PC-3 (cell line): ENCODE measurements at regions not wholly inside any gene's neighbourhood (a gene's known extent, or its start where the extent isn't known, plus 50 kb on each side); places are given as distances from the start of the nearest gene placed in this dataset.

Experiments used
- ATAC-seq: fragments of 200-7000 bp; cut with Tn5 transposase; 2 replicates; pipeline ENCODE4 v1.9.1; 2020; ENCODE audit warnings: mild to moderate bottlenecking, moderate library complexity
- BruUV-seq: library from RNA; stranded (reverse); fragments of 400-500 nt; replicated peaks from 2 replicates; lab custom pipeline; 2021; lab: Mats Ljungman, UMichigan
- CTCF ChIA-PET: fragments of 300-600 bp; sonication (Branson Sonifier 250); formaldehyde crosslinking; loops from one replicate; lab custom pipeline; 2022; ENCODE audit warnings: antibody characterized with exemption; lab: Charles Lee
- POLR2A ChIA-PET: fragments of 300-600 bp; sonication (Branson Sonifier 250); formaldehyde crosslinking; loops from one replicate; lab custom pipeline; 2022; ENCODE audit warnings: antibody characterized with exemption; ENCODE audit not compliant: unreplicated experiment; lab: Charles Lee
- DNase-seq: peaks from one replicate; pipeline ENCODE4 v3.0.0-alpha.2; 2015
- H2AFZ ChIP-seq: fragments of 300-600 bp; sonication (generic); 2 replicates; pipeline ENCODE4 v1.6.0; 2016; ENCODE audit warnings: antibody characterized with exemption, low read length
- H3F3A ChIP-seq: fragments of 300-600 bp; sonication (generic); one replicate; pipeline ENCODE4 v1.6.0; 2017; ENCODE audit warnings: antibody characterized with exemption, low read length, control low read depth, mild to moderate bottlenecking; ENCODE audit not compliant: unreplicated experiment
- H3K27ac ChIP-seq: fragments of 300-600 bp; sonication (generic); 2 replicates; pipeline ENCODE4 v1.5.1; 2016; ENCODE audit warnings: mild to moderate bottlenecking, low read length
- H3K27me3 ChIP-seq: fragments of 300-600 bp; sonication (generic); 2 replicates; pipeline ENCODE4 v1.6.1; 2016; ENCODE audit warnings: low read length, mixed read lengths
- H3K36me3 ChIP-seq: fragments of 300-600 bp; sonication (generic); 2 replicates; pipeline ENCODE4 v1.6.1; 2016; ENCODE audit warnings: low read depth, mixed run types, low read length, mixed read lengths
- H3K4me1 ChIP-seq: fragments of 300-600 bp; sonication (generic); 2 replicates; pipeline ENCODE4 v1.5.1; 2016; ENCODE audit warnings: low read length; ENCODE audit not compliant: insufficient read depth
- H3K4me2 ChIP-seq: fragments of 300-600 bp; sonication (generic); 2 replicates; pipeline ENCODE4 v1.6.0; 2016; ENCODE audit warnings: low read length
- H3K4me3 ChIP-seq: fragments of 300-600 bp; sonication (generic); 2 replicates; pipeline ENCODE4 v1.5.1; 2016; ENCODE audit warnings: mild to moderate bottlenecking, low read length, mixed read lengths
- H3K79me2 ChIP-seq: fragments of 300-600 bp; sonication (generic); 2 replicates; pipeline ENCODE4 v1.6.1; 2017; ENCODE audit warnings: low read length, mixed read lengths
- H3K9ac ChIP-seq: fragments of 300-600 bp; sonication (generic); 2 replicates; pipeline ENCODE4 v1.6.0; 2016; ENCODE audit warnings: mild to moderate bottlenecking, low read length
- H3K9me2 ChIP-seq: fragments of 300-600 bp; sonication (generic); replicated peaks from 2 replicates; pipeline ENCODE4 v1.6.1; 2016; ENCODE audit warnings: mixed run types, low read length, mixed read lengths
- H3K9me3 ChIP-seq: fragments of 300-600 bp; sonication (generic); 2 replicates; pipeline ENCODE4 v1.6.1; 2016; ENCODE audit warnings: low read length, mixed read lengths
- H4K20me1 ChIP-seq: fragments of 300-600 bp; sonication (generic); 2 replicates; pipeline ENCODE4 v1.6.1; 2016; ENCODE audit warnings: low read length, mixed read lengths
- EZH2 ChIP-seq: fragments of 300-600 bp; sonication (generic); IDR thresholded peaks from one replicate; pipeline ENCODE4 v1.6.1; 2017; ENCODE audit warnings: antibody characterized with exemption, mild to moderate bottlenecking, low read length; ENCODE audit not compliant: unreplicated experiment
- EZH2phosphoT487 ChIP-seq: fragments of 300-600 bp; sonication (generic); IDR thresholded peaks from 2 replicates; pipeline ENCODE4 v1.6.1; 2018; ENCODE audit warnings: mild to moderate bottlenecking, antibody characterized with exemption, low read length, borderline replicate concordance
- intact Hi-C: fragments of 100-400 bp; cut with micrococcal nuclease; formaldehyde crosslinking; loops from 2 replicates; pipeline ENCODE4 v1.9.0; 2023
- TF ChIP-seq, protein P1 (sequence below): fragments of 300-600 bp; sonication (generic); conservative IDR thresholded peaks from 2 replicates; pipeline ENCODE4 v1.5.1; 2017; ENCODE audit warnings: antibody characterized with exemption, low read depth, mild to moderate bottlenecking, low read length

DNA sequence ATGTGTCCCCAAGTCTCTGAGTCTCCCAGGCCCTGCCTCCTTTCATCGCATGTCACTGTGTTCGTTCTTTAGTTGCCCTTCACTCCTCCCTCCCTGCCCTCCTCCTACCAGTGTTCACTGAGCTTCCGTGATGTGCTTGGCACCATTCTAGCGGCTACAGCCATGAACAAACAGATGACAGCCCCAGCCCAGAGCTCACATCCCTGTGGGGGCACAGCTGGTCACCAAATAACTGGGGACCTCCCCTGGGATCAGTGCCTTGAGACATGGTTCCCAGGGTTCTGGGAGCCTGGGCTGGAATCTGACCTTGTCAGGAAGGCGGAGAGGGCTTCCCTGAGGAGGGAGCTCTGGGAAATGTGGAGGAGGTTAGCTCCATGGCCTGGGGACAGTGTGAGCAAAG, 320.7 kb downstream of the PTPRU start:
- no peak overlapping the region for H3K4me3 ChIP-seq
- H3K27me3 ChIP-seq: no peaks in the 10 kb centered on the region
- no peaks in the 10 kb centered on the region for H3K4me1 ChIP-seq
- DNase-seq: no peak
- no peak overlapping the region for H3K4me2 ChIP-seq
- no peak overlapping the region for H3K9ac ChIP-seq
- H3K9me3 ChIP-seq: no peaks in the 10 kb centered on the region
- H3K9me2 ChIP-seq: no peaks in the 10 kb centered on the region
- no peak overlapping the region for H2AFZ ChIP-seq
- no peak overlapping the region for H3K27ac ChIP-seq
- no peaks in the 10 kb centered on the region for H4K20me1 ChIP-seq
- no peak for ATAC-seq
- no peaks in the 10 kb centered on the region for H3F3A ChIP-seq
- ChIA-PET CTCF (no interaction called here), POLR2A (no interaction called here)
- intact Hi-C loops: no loop called here
- no TSS peak for BruUV-seq
- TF ChIP-seq EZH2phosphoT487: no peak
- TF ChIP-seq, protein P1, sequence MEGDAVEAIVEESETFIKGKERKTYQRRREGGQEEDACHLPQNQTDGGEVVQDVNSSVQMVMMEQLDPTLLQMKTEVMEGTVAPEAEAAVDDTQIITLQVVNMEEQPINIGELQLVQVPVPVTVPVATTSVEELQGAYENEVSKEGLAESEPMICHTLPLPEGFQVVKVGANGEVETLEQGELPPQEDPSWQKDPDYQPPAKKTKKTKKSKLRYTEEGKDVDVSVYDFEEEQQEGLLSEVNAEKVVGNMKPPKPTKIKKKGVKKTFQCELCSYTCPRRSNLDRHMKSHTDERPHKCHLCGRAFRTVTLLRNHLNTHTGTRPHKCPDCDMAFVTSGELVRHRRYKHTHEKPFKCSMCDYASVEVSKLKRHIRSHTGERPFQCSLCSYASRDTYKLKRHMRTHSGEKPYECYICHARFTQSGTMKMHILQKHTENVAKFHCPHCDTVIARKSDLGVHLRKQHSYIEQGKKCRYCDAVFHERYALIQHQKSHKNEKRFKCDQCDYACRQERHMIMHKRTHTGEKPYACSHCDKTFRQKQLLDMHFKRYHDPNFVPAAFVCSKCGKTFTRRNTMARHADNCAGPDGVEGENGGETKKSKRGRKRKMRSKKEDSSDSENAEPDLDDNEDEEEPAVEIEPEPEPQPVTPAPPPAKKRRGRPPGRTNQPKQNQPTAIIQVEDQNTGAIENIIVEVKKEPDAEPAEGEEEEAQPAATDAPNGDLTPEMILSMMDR: no peak
- no peak for TF ChIP-seq EZH2
- H3K79me2 ChIP-seq: no peaks in the 10 kb centered on the region
- no peaks in the 10 kb centered on the region for H3K36me3 ChIP-seq

DNA sequence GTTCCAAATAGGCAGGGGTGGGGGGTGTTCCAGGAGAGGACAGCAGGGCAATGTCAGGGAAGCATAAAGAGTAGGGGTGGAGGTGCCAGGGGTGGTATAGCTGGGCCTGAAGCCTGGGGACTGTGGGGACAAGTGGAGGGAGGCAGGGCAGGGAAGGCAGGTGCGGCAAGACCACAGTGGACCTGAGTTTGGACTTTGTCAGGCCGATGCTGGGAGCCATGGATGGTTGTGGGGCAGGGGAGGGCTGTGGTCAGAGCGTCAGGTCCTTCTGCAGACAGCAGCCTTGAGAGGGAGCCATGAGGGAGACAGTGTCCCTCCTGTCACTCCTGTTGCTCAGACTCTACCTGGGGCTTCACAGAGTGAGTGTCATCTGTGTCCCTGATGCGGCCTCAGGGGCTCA, 320.3 kb downstream of the PTPRU start:
- no peak overlapping the region for H3K9ac ChIP-seq
- H3K9me3 ChIP-seq: no peaks in the 10 kb centered on the region
- no peak overlapping the region for H3K27ac ChIP-seq
- H3K9me2 ChIP-seq: no peaks in the 10 kb centered on the region
- no peaks in the 10 kb centered on the region for H3K27me3 ChIP-seq
- intact Hi-C loops: no loop called here
- H3F3A ChIP-seq: no peaks in the 10 kb centered on the region
- ATAC-seq: no peak
- ChIA-PET CTCF (no interaction called here), POLR2A (no interaction called here)
- no peak overlapping the region for H3K4me3 ChIP-seq
- H3K4me1 ChIP-seq: no peaks in the 10 kb centered on the region
- no peaks in the 10 kb centered on the region for H3K36me3 ChIP-seq
- no peak overlapping the region for H3K4me2 ChIP-seq
- no peak overlapping the region for H2AFZ ChIP-seq
- no peak for DNase-seq
- H3K79me2 ChIP-seq: no peaks in the 10 kb centered on the region
- H4K20me1 ChIP-seq: no peaks in the 10 kb centered on the region
- no TSS peak for BruUV-seq
- TF ChIP-seq EZH2phosphoT487 (no peak), EZH2 (no peak)
- TF ChIP-seq, protein P1: no peak

DNA sequence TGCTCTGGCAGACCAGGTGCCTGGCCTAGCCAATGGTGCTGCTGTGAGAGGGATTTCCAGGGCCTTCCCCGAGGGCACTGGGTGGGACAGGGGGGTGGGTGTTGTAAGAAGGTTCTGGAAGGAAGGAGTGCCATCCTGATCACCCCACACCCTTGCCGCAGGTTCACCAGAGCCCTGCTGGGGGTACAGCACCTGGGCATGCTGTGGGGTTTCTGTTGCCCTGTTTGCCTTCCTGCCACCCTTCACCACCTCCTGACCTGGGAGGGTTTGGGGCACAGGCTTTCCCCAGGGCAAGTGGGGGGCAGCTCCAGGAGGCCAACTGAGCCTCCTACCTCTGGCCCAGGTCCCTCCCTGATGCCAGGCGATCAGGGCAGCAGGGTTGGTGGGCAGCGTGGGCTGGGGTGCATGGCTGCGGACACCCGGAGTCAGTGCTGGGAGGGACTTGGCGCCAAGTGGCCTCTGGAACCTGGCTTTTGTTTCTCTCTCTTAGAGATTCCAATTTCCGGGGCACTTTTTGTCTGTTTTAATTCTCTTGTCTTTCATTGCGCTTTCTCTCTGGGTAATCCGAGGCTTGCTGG, 318.8 kb downstream of the PTPRU start:
- DNase-seq (no peak), ATAC-seq (no peak)
- ChIA-PET POLR2A (no interaction called here), CTCF (no interaction called here)
- TF ChIP-seq EZH2phosphoT487: no peak
- TF ChIP-seq, protein P1: no peak
- no peak for TF ChIP-seq EZH2
- BruUV-seq: no TSS peak
- Histone ChIP-seq H4K20me1 (no peaks in the 10 kb centered on the region), H3K9me2 (no peaks in the 10 kb centered on the region), H3F3A (no peaks in the 10 kb centered on the region), H3K9me3 (no peaks in the 10 kb centered on the region), H3K4me2 (no peak overlapping the region), H3K27ac (no peak overlapping the region), H3K4me3 (no peak overlapping the region), H3K4me1 (peaks cover 12% of the 10 kb centered on the region), H3K27me3 (no peaks in the 10 kb centered on the region), H2AFZ (no peak overlapping the region), H3K9ac (no peak overlapping the region), H3K79me2 (no peaks in the 10 kb centered on the region), H3K36me3 (no peaks in the 10 kb centered on the region)
- intact Hi-C loops: no loop called here
